Neural cell (in vitro differentiated cells): ENCODE measurements at regions not wholly inside any gene's neighbourhood (a gene's known extent, or its start where the extent isn't known, plus 50 kb on each side); places are given as distances from the start of the nearest gene placed in this dataset.

Experiments used
- H2AFZ ChIP-seq: fragments of 200-600, 300-800 bp; sonication (generic), shearing (Covaris generic); 2 replicates; pipeline ENCODE4 v1.6.0; 2014; ENCODE audit warnings: low read depth, mild to moderate bottlenecking, antibody characterized with exemption, low read length, moderate library complexity
- H3F3A ChIP-seq: fragments of 200-600 bp; shearing (Covaris generic); 2 replicates; pipeline ENCODE4 v1.6.1; 2016; ENCODE audit warnings: mild to moderate bottlenecking, moderate library complexity, mixed read lengths, antibody characterized with exemption, low read length; ENCODE audit not compliant: insufficient read depth, poor library complexity, severe bottlenecking
- H3K27ac ChIP-seq: fragments of 200-600, 300-800 bp; sonication (generic), shearing (Covaris generic); 2 replicates; pipeline ENCODE4 v1.5.1; 2014; ENCODE audit warnings: mild to moderate bottlenecking, low read length, moderate library complexity
- H3K27me3 ChIP-seq: fragments of 300-800, 200-600 bp; sonication (generic), shearing (Covaris generic); 2 replicates; pipeline ENCODE4 v1.6.0; 2014; ENCODE audit warnings: mild to moderate bottlenecking, low read depth, low read length, moderate library complexity; ENCODE audit not compliant: insufficient read depth
- H3K36me3 ChIP-seq: fragments of 300-800, 200-600 bp; sonication (generic), shearing (Covaris generic); 2 replicates; pipeline ENCODE4 v1.5.1; 2014; ENCODE audit warnings: mild to moderate bottlenecking, antibody characterized with exemption, low read length, moderate library complexity; ENCODE audit not compliant: insufficient read depth
- H3K4me2 ChIP-seq: fragments of 300-800, 200-600 bp; sonication (generic), shearing (Covaris generic); 2 replicates; pipeline ENCODE4 v1.6.0; 2014; ENCODE audit warnings: mild to moderate bottlenecking, low read length
- H3K4me3 ChIP-seq: fragments of 300-800, 200-600 bp; sonication (generic), shearing (Covaris generic); 2 replicates; pipeline ENCODE4 v1.5.1; 2014; ENCODE audit warnings: mild to moderate bottlenecking, low read length, moderate library complexity
- H3K79me2 ChIP-seq: fragments of 200-600 bp; shearing (Covaris generic); replicated peaks from 2 replicates; pipeline ENCODE4 v1.6.0; 2014; ENCODE audit warnings: mild to moderate bottlenecking, low read length, moderate library complexity; ENCODE audit not compliant: insufficient read depth
- H3K9ac ChIP-seq: fragments of 300-800, 200-600 bp; sonication (generic), shearing (Covaris generic); 2 replicates; pipeline ENCODE4 v1.6.1; 2016; ENCODE audit warnings: mild to moderate bottlenecking, low read length, mixed read lengths
- H3K9me2 ChIP-seq: fragments of 200-600 bp; shearing (Covaris generic); 2 replicates; pipeline ENCODE4 v1.6.1; 2016; ENCODE audit warnings: mild to moderate bottlenecking, low read length, mixed read lengths; ENCODE audit not compliant: insufficient read depth
- H3K9me3 ChIP-seq: fragments of 200-600, 300-800 bp; sonication (generic), shearing (Covaris generic); 2 replicates; pipeline ENCODE4 v1.6.1; 2016; ENCODE audit warnings: mild to moderate bottlenecking, mixed run types, low read length, moderate library complexity, mixed read lengths
- H4K20me1 ChIP-seq: fragments of 200-600 bp; shearing (Covaris generic); 2 replicates; pipeline ENCODE4 v1.6.1; 2016; ENCODE audit warnings: mild to moderate bottlenecking, mixed run types; ENCODE audit not compliant: insufficient read depth
- CTCF ChIP-seq: fragments of 450-650 bp; IDR thresholded peaks from 2 replicates; pipeline ENCODE4 v1.5.1; 2014; ENCODE audit warnings: antibody characterized with exemption, mild to moderate bottlenecking, moderate library complexity; ENCODE audit not compliant: poor library complexity, severe bottlenecking
- EP300 ChIP-seq: fragments of 450-650 bp; conservative IDR thresholded peaks from 2 replicates; pipeline ENCODE4 v1.6.1; 2014; ENCODE audit warnings: antibody characterized with exemption, mild to moderate bottlenecking, moderate library complexity; ENCODE audit not compliant: poor library complexity, severe bottlenecking
- EZH2 ChIP-seq: fragments of 200-600, 300-800 bp; shearing (Covaris generic), sonication (generic); IDR thresholded peaks from 2 replicates; pipeline ENCODE4 v1.6.1; 2014; ENCODE audit warnings: antibody characterized with exemption, low read length, borderline replicate concordance, mild to moderate bottlenecking; ENCODE audit not compliant: insufficient read depth, poor library complexity, severe bottlenecking
- MXI1 ChIP-seq: fragments of 450-650 bp; conservative IDR thresholded peaks from 2 replicates; pipeline ENCODE4 v1.6.1; 2014; ENCODE audit warnings: antibody characterized with exemption, mild to moderate bottlenecking; ENCODE audit not compliant: poor library complexity, severe bottlenecking
- POLR2AphosphoS5 ChIP-seq: IDR thresholded peaks from 2 replicates; pipeline ENCODE4 v1.6.1; 2012
- RAD21 ChIP-seq: fragments of 450-650 bp; conservative IDR thresholded peaks from 2 replicates; pipeline ENCODE4 v1.6.1; 2014; ENCODE audit warnings: antibody characterized with exemption, mild to moderate bottlenecking, moderate library complexity
- REST ChIP-seq: IDR thresholded peaks from 2 replicates; pipeline ENCODE4 v1.6.1; 2012; ENCODE audit warnings: borderline replicate concordance
- SMC3 ChIP-seq: fragments of 450-650 bp; conservative IDR thresholded peaks from 2 replicates; pipeline ENCODE4 v1.6.1; 2014; ENCODE audit warnings: antibody characterized with exemption, mild to moderate bottlenecking, moderate library complexity; ENCODE audit not compliant: poor library complexity
- TAF1 ChIP-seq: IDR thresholded peaks from 2 replicates; pipeline ENCODE4 v1.6.1; 2012; ENCODE audit warnings: low read depth

GRCh38 chr9:28960602-28961001 lies 1387.3 kb upstream of the C9orf72 start:
- H3K4me2 ChIP-seq = no peak overlapping the region
- H3K36me3 ChIP-seq = no peaks in the 10 kb centered on the region
- no peaks in the 10 kb centered on the region for H3K9me3 ChIP-seq
- no peaks in the 10 kb centered on the region for H3K79me2 ChIP-seq
- no peaks in the 10 kb centered on the region for H4K20me1 ChIP-seq
- TF ChIP-seq SMC3 (no peak), RAD21 (no peak), CTCF (no peak), EP300 (no peak), TAF1 (no peak), POLR2AphosphoS5 (no peak), EZH2 (no peak), MXI1 (no peak)
- no peak overlapping the region for H3K4me3 ChIP-seq
- H3K9me2 ChIP-seq = no peaks in the 10 kb centered on the region
- H3K27ac ChIP-seq = no peak overlapping the region
- no peak overlapping the region for H3K9ac ChIP-seq
- no peak overlapping the region for H2AFZ ChIP-seq
- H3K27me3 ChIP-seq = no peaks in the 10 kb centered on the region
- H3F3A ChIP-seq = no peaks in the 10 kb centered on the region

GRCh38 chr9:28961623-28962022 lies 1388.3 kb upstream of the C9orf72 start:
- Histone ChIP-seq H3K9ac (no peak overlapping the region), H3F3A (no peaks in the 10 kb centered on the region), H3K27me3 (no peaks in the 10 kb centered on the region), H3K79me2 (no peaks in the 10 kb centered on the region), H3K4me2 (no peak overlapping the region), H3K9me2 (no peaks in the 10 kb centered on the region), H3K27ac (no peak overlapping the region), H3K36me3 (no peaks in the 10 kb centered on the region), H3K9me3 (no peaks in the 10 kb centered on the region), H3K4me3 (no peak overlapping the region), H2AFZ (no peak overlapping the region), H4K20me1 (no peaks in the 10 kb centered on the region)
- TF ChIP-seq RAD21 (no peak), MXI1 (no peak), TAF1 (no peak)

GRCh38 chr9:28967226-28967625 lies 1393.9 kb upstream of the C9orf72 start:
- Histone ChIP-seq H3K9ac (no peak overlapping the region), H2AFZ (no peak overlapping the region), H3K9me2 (no peaks in the 10 kb centered on the region), H3F3A (no peaks in the 10 kb centered on the region), H3K4me2 (no peak overlapping the region), H3K79me2 (no peaks in the 10 kb centered on the region), H3K36me3 (no peaks in the 10 kb centered on the region), H3K9me3 (no peaks in the 10 kb centered on the region), H4K20me1 (no peaks in the 10 kb centered on the region), H3K27me3 (no peaks in the 10 kb centered on the region), H3K27ac (no peak overlapping the region), H3K4me3 (no peak overlapping the region)
- TF ChIP-seq SMC3 (no peak), TAF1 (no peak), MXI1 (no peak), REST (no peak), POLR2AphosphoS5 (no peak), CTCF (no peak), EZH2 (no peak), RAD21 (no peak), EP300 (no peak)
